IPS-NIHi11 (cell line): ENCODE measurements at regions not wholly inside any gene's neighbourhood (a gene's known extent, or its start where the extent isn't known, plus 50 kb on each side); places are given as distances from the start of the nearest gene placed in this dataset.

Source experiments
- DNase-seq: peaks from one replicate; pipeline ENCODE4 v3.0.0; 2012; ENCODE audit warnings: mixed read lengths, low spot score

- no peak for DNase-seq
Measured at GRCh38 chr10:117078168-117078837, 59.8 kb downstream of the VAX1 start.

GRCh38 chr10:117075064-117075463 is 63.0 kb downstream of the VAX1 start:
- no peak for DNase-seq

GRCh38 chr10:117074621-117075020 is 63.4 kb downstream of the VAX1 start:
- peak; percentile 24 for DNase-seq

GRCh38 chr10:117071286-117072050 is 66.5 kb upstream of the SHTN1 start:
- no peak for DNase-seq
